ENCODE measurements at regions not wholly inside any gene's neighbourhood (a gene's known extent, or its start where the extent isn't known, plus 50 kb on each side); places are given as distances from the start of the nearest gene placed in this dataset.

- TF ChIP-seq GATA3 (IDR thresholded peaks at IDR 0.05; ENCODE audit: low read depth, low read length) (no peak), GATA2 (IDR thresholded peaks at IDR 0.05; ENCODE audit: low read depth, low read length) (no peak)
Observed at GRCh38 chr3:25350725-25351114, 77.3 kb upstream of the RARB start.
